ENCODE measurements at regions not wholly inside any gene's neighbourhood (a gene's known extent, or its start where the extent isn't known, plus 50 kb on each side); places are given as distances from the start of the nearest gene placed in this dataset.
"Not testable (repeated sequence)": the region's sequence is repeated elsewhere in the genome, so short reads cannot be mapped to it uniquely, and the experiment has no call there.

DNA sequence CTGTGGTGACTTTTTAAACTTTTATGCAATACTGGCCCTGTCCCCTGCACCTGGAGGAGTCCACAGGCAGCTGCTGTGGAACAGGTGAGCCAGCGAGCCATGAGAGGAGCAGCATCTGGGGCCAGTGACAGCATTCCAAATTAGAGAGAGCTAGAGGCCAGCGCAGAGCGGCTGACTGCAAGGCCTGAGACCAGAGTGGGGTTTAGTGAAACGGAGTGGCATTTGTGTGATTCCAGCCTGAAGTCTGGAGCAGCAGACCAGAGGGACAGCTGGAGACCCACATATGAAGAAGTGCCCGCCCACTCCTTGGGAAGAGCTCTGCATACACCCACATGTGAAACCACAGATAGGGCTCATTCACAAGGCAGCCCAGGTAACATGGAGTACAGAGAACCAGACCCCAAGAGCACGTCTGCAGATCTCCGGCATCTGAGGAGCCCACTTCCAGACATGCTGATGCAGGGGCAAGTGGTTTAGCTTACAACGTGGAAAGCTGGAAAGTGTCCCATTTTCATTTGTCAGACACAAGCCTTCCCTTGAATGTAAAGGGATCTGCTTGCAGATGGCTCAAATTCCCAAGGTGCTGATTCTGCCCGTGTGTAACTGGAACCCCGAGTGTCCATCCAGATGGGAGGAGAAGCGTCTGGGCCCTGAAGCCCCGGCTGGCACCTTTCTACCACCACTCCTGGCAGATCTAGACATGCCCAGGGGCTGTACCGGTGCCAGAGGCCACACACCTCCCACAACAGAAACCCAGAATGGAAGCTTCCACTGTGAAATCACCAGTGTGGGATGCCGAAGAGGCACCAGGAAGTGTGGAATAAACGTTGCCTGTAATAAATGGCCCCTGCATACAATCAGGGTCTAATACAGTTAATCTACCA, 256.0 kb upstream of the TCERG1L start:
- DNase-seq, result no peak

DNA sequence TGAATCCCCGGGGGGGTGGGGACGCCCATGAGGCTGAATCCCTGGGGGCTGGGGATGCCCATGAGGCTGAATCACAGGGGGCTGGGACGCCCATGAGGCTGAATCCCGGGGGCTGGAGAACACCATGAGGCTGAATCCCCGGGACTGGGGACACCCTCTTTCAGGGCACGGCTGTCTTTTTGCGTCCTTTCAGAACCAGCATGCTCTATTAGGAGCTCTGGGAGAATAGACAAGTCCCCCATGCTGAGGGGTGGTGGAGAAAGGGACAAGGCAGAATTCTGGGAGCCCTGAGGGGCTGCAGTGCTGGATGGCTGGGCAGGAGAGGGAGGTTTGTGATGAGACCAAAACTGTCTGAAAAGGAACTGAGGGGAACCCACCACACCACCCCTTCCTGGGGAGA, 257.3 kb upstream of the TCERG1L start:
- DNase-seq, result no peak

DNA sequence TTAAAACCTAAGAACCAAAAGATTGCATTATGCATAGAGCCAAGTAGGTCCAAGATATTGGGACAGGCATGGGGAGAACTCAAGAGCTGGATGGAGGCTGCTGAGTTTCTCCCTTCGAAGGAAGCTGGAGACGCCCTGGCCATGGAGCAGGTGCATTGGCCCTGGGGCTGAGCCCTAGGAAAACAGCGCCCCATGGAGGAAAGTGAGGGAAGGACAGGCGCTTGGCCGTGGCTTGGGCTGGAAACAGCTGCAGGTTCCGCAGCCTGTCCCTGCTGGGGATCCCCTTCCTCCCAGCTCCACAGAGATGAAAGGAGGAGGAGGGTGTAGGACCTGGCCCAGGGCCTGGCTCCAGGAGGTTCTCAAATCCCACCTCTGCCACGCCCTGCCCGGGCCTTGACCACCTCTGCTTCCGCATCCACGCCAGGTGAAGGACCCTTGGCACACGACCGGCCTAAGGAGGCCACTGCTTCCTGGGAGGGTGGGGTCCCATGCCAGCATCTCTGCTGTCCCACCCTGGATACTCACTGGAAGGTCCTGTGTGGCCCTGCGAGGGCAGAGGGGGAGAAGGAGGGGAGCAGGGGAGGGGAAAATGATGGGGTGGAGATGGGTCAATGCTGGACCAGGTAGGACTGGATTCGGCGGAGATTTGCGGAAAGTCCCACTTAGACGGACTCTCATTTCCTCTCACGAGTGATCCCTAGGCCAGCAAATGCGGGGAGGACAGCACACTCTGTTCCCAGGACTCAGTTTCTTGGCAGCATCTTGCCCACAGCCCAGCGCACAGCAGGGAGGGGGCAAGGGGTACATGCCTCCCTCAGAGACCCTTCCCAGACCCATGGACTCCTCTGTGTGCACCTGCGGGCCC, 258.6 kb upstream of the TCERG1L start:
- no peak for DNase-seq

DNA sequence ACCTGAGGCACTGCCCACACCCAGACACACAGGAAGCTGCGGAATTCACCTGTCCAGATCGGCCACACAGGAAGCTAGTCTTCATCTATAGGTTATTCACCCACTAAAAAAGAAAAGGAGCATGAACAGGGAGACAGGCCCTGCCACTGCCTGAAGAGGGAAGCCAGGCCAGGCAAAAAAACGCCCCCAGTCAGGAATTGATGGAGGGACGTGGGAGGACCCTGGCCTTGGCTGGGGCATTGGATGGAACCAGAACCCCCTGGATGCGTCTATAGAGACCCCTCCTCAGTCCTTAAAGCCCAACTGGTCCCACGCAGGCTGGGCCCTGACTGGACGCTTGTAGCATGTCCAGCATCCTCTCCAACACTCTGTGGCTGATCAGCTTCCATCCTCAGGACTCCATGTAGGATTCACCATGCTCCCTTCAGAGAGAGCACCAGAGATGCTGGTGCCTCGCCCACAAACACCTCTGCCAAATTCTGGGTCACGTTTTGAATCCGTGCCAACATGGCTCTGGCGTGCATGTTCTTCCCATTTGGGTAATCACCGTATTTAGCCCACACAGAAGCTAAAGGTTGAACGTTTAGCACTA, 259.3 kb upstream of the TCERG1L start:
- no peak for DNase-seq

DNA sequence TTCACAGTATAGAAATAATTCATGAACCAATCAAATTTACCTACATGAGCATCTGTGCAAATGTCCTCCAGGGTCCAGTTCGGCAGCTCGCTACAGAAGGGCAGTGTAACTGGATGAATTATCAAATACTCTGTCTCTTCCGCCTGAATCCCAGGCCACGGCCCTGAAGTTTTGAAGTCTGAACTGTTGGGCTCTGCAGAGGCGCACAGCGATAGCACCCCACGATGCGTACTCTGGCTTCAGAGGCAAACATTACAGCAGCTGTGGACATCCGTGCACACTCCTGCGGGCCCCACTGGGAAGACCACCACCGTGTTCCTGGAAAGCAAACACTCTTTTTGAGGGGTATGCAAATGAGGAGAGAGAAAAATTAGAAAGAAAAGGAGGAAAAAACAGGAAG, 259.8 kb upstream of the TCERG1L start:
- no peak for DNase-seq

DNA sequence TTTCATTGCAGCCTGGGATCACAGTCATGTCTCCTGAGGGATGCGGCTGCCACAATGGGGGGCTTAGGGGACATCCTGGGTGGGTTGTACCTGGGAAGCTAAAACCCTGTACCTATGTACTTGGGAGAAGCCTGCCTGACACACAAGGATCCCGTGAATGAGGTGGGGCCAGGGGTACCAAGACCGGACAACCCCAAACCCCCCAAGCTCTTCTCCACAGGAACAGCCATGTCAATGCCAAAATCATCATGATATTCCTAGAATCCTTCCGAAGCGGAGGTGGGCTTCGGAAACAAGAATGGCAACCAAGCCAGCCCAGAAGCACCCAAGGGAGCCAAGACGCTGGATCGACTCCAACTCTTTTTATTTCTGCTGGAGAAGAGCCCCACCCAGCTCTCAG, 260.3 kb upstream of the TCERG1L start:
- DNase-seq, result no peak

DNA sequence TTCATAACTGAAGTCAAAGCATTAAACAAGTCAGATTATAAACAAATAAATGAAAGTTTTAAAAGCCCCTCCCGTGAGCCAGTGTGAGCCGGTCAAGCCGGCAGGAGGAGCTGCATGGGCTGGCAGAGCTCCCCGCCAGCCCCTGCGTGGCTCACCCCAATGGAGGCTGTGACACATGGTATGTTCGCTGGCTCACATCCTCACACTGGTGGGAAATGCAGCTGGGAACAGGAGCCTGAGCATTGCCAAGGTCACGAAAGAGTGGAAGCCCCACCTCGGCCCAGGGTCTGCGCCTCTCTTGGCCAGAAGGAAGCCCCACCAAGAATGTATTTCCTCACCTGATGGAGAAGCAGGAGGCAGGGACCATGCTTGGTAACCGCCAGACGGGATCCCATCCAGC, 261.7 kb upstream of the TCERG1L start:
- DNase-seq, result no peak

DNA sequence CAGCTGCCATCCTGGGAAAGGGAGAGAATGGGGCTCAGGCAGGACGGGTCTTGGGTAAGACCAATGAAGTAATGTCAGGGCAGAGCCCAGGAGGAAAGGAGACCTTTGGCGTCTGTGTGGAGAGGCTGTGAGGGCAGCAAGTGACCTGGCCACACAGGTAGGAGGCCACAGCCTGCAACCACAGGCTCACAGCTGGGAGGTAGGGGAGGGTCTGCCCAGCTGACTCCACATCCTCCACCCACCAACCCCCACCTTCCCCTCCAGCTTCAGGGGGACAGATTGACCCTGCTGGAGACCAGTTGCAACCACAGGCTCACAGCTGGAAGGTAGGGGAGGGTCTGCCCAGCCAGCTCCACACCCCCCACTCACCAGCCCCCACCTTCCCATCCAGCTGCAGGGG, 262.2 kb upstream of the TCERG1L start:
- DNase-seq, result no peak

DNA sequence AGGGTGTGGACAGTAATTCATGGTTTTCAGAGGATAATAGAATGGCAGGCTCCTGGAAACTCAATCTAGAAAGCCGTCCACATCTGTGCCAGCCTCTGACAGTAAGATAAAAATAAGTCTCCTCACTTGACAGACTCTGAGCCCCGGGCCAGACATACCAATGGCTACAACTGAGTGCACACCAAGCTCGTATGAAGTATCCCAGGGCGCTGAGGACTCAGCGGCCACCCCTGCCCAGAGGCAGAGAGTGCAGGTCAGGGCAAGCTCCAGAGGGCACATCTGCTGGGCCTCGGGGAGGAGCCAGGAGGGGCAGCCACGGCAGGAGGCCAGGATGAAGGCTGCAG, 262.8 kb upstream of the TCERG1L start:
- no peak for DNase-seq

DNA sequence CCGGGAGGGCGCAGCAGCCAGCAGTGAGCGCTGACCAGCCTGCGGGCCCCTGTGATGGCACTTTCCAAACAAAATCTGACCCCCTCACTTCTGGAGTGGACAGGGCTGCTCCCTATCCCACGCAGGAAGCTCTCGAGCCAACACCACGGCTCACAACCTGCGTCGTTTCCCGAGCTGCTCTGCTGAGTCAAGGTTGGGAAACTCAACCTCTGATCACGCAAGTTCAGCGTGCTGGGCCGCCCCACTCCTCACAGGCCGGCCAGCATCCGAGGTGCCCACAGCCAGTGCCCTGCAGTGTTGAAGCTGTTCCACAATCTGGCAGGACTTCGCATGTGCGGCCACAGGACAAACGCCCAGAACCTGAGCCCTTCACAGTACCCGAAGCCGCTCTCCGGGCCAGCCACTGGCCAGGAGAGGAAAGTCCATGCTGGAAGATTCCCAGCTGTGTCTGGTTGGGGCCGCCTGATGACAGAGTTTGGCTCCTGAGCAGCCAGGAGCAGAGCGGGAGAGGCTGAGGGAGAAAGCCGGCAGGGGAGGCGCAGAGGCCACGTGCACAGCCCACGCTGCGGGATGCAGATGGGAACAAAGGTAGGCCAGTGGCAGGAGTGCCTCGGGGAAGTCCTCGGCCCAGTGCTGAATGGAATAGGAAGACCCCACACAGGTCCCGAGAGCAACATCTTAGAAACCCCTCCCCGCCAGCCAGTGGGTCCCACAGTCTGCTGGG, 263.3 kb upstream of the TCERG1L start:
- no peak for DNase-seq

DNA sequence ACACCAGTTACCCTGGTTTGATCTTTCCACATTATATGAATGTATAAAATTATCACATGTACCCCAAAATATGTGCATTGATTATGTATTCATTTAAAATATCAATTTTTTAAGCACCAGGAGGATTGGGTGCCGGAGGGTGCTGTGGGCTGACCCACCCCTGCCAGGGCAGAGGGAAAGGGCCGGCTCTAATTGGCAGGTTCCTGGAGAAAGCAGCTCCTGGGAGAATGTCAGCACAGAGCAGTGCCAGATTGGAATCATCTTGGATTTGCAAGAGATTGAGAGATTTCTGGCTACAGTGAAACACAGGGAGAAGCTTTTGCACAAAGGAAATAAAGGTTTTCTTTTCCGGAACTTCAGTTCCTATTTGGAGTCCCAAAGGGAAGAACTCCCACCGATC, 264.4 kb upstream of the TCERG1L start:
- no peak for DNase-seq

DNA sequence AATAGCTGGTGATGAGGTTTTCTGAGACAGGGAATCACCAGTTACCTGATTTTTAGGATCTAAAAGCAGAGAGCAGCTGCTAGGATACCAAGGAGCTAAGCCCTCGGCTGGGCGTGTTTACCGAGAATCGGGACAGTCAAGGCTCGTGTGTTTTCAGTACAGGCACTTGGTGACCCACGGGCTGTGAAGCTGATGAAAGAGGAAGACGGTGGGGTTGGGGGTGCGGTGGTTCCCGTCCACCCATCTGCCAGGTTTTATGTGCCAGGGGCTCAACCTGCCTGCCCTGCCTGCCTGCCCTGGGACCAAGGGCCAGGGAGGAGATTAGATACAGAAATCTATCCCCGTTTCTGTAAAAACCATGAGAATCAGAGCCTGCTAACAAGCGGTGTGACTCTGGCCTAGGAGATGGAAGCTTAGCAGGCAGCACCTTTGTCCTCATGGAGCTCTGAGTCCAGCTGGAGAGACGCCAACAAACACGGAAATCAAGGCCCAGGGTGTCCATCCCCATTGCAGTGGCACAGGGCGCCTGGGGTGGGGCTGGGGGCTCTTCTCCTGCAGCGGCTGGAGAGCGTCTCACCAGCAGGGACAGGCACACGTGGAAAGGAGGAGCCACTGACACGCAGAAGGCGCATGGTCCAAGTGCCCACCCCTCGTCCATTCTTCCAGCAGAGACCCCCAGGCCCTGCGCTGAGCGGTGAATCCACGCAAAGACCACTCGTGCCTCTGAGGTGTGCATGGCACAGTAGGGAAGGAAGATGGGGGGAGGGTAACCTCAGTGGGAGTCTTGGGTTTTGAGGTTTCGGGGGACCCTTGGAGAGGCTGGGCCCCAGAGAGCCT, 265.0 kb upstream of the TCERG1L start:
- no peak for DNase-seq

DNA sequence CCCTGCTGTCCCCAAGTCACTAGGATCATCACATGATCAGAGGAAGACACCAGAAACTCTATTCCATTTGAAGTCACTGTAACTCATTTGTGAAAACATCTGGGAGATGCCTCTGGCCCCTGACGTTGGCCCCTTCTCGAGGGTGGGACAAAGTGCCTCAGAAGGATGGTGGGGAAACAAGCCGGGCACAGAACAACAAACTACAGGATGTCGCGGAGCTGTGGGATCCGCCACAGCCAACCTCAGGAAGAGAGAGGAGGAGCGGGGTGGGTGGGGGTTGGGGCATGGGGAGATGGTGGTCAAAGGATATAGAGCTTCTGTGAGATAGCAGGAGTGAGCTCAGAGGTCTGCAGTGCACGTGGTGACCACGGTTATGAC, 265.6 kb upstream of the TCERG1L start:
- no peak for DNase-seq

DNA sequence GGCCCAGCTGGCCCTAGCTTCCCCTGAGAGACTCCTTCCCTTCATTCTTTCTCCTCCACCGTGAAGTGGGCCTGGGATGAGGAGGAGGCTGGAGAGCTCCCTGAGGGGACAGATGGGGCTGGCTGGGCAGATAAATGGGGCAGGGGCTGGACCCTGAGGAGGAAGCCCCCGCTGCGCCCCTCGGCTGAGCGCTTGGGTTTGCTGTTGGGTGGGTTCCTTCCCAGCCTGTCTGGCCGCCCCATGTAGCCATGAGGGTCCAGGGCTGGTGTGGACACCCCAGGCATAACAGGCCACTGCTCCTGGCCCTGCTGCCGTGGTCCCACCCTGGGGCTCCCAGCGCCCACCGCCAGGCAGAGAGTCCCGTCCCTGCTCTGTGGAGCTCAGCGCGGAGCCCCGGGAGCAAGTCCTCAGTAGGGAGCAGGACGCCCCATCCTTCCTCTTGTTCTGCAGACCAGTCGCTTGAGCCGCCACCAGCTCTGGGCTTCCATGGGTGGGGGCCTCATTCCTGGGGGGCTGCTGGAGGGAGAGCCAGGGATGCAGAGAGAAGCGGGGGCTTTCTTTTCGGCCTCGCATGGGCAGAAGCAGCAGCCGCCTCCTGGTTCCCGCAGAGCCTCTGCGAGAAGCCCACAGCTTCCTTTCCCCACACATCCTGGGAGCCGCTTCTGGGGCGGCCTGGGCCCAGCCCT, 266.4 kb upstream of the TCERG1L start:
- DNase-seq, result no peak

DNA sequence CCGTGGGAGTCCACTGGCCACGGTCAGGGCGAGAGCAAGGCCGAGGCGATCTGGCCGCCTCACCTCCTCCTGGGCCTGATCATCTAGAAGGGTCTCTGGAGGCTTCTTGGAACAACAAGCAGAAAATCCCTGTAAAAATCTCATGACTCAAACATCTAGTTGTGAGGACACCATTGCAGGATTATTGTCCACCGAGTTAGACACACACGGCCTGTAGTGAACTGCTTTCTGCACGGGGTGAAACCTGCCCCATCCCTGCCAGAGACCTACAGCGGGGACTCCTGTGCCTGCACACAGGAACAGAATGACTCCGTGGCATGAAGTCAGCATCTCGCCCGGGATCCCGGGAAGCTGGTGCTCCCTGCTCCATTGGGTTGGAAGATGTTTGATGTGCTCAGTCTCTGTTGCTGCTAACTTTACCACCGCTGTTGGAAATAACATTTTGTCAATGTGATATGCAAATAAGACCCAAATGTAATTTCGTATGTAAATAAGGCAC, 267.0 kb upstream of the TCERG1L start:
- no peak for DNase-seq

DNA sequence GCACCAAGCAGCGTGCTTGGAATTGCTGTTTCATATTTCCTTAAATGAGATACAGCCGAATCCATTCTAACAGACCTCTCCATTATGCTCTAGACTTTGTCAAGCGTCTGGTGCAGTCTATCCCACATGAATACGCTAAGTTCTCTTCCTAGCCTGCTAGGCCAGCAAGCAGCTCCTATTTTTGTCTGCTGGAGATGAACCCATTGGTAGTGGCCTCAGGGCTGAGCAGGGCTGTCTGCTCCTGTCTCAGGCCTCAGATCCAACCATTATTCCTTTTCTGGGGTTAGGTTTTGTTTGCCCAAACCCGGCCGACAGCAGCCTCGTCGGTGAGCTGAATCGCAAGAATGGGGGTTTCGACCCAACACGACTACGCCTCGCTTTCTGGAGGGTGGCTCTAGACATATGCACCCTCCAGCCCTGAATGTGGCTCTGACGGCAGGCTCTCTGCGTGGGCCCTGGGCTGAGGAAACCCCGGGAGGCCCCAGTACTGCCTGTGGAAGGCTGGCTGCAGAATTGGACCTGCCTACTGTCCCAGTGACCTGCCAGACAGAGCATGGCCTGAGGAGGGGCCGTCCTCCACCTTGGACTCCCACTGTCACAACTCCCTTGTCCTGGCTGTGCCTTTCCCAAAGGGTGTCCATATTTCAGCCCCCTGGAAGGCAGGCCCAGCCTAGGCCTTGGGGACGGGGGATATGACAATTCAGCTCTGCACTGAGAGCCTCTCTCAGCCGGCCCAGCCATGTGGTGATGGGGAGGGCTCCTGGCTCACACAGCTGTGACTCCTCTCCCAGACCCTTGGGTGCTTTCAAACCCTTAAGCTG, 267.9 kb upstream of the TCERG1L start:
- DNase-seq, result no peak

DNA sequence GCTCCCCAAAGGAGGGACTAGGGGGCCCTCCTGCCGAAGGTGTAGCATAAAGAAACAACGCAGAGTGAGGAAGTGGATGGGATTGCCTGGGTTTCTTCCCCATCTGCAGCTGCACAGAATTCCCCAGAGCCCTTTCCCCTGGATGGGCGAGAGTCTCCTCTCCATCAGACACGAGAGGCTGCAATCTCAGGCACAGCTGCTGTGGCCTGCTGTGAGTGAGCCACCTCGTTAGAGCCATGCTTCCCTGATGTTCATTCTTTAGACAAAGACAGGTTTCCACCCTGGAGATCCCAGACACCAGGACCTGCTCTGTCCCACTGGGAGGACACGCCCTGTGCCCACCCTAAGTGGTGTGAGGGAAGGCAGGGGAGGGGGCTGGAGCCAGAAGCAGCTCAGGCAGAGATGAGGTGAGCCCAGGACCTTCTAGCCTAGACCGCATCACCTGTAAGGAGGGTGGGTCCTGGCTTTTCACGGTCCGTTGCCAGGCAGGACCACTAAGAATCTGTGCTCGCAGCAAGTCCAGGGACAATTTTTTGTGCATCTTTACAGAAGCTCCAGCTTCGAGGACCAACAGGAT, 268.6 kb upstream of the TCERG1L start:
- no peak for DNase-seq

DNA sequence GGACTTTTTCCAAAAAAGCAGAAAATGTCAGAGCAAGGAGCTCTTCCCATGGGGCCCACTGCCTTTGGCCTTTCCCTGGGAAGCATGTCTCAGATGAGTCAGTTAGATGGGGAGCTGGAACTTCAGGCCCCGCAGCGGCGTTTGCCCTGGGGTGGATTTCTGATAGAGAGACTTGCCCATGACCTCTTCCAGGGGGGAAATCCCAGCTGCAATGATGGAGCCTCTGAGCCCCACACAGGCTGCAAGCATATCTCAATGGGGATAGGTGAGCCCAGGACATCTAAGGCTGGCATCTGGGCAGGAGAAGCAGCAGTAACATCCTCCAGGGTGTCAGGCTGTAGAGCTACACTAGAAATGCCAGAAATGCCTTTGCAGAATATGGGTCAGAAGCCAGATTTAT, 269.2 kb upstream of the TCERG1L start:
- no peak for DNase-seq

DNA sequence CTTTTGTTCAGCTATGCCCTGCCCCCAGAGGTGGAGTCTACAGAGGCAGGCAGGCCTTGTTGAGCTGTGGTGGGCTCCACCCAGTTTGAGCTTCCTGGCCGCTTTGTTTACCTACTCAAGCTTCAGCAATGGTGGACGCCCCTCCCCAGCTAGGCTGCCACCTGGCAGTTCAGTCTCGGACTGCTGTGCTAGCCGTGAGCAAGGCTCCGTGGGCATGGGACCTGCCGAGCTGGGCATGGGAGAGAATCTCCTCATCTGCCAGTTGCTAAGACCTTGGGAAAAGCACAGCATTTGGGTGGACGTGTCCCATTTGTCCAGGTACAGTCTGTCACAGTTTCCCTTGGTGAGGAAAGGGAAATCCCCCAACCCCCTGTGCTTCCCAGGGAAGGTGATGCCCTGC, 270.0 kb upstream of the TCERG1L start:
- not testable (repeated sequence) for DNase-seq

DNA sequence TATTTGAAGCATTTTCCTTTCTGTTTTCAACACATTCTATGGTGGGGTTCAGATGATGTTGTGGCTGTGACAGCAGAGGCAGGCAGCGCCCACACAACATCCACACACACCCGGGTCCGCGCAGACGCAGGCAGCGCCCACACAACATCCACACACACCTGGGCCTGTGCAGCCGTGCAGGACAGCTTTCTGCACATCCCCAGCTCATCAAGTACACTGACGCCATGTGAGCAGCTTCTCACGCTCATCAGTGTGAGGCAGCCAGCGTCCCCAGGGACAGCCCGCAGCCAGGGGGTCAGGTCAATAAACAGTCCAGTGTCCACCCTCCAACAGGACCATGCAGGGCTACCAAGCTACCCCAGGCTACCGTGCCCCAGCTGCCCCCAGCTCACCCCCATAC, 272.8 kb upstream of the TCERG1L start:
- no peak for DNase-seq

Data from NK-92 treated with Interleukin-12 subunit alpha and Interleukin-12 subunit beta, amount 100 ng/mL, for 24 hours (cell line).